ENCODE measurements at regions not wholly inside any gene's neighbourhood (a gene's known extent, or its start where the extent isn't known, plus 50 kb on each side); places are given as distances from the start of the nearest gene placed in this dataset.

GRCh38 chr16:66266436-66267291 lies 99.8 kb upstream of the CDH5 start:
- no peak for TF ChIP-seq CTCF (IDR thresholded peaks at IDR 0.05; ENCODE audit: borderline replicate concordance, insufficient read depth, low read depth, low read length)
- no peak overlapping the region for H3K4me3 ChIP-seq (ENCODE audit: low read depth, low read length)

GRCh38 chr16:66265556-66266141 lies 100.8 kb upstream of the CDH5 start:
- H3K4me3 ChIP-seq (ENCODE audit: low read depth, low read length): no peak overlapping the region
- no peak for TF ChIP-seq CTCF (IDR thresholded peaks at IDR 0.05; ENCODE audit: borderline replicate concordance, insufficient read depth, low read depth, low read length)

- TF ChIP-seq CTCF (IDR thresholded peaks at IDR 0.05; ENCODE audit: borderline replicate concordance, insufficient read depth, low read depth, low read length): no peak
Observed at GRCh38 chr16:66265048-66265415, 101.5 kb upstream of the CDH5 start.

GRCh38 chr16:66264311-66265047 lies 102.0 kb upstream of the CDH5 start:
- no peak for TF ChIP-seq CTCF (IDR thresholded peaks at IDR 0.05; ENCODE audit: borderline replicate concordance, insufficient read depth, low read depth, low read length)
- H3K4me3 ChIP-seq (ENCODE audit: low read depth, low read length): no peak overlapping the region

More at GRCh38 chr16:66265048-66265415, 101.5 kb upstream of the CDH5 start:
- H3K4me3 ChIP-seq (ENCODE audit: low read depth, low read length): no peak overlapping the region

- TF ChIP-seq CTCF (IDR thresholded peaks at IDR 0.05; ENCODE audit: borderline replicate concordance, insufficient read depth, low read depth, low read length): no peak
- no peak overlapping the region for H3K4me3 ChIP-seq (ENCODE audit: low read depth, low read length)
Observed at GRCh38 chr16:66263973-66264310, 102.5 kb upstream of the CDH5 start.

GRCh38 chr16:66263168-66263972 lies 103.1 kb upstream of the CDH5 start:
- TF ChIP-seq CTCF (IDR thresholded peaks at IDR 0.05; ENCODE audit: borderline replicate concordance, insufficient read depth, low read depth, low read length): no peak
- no peak overlapping the region for H3K4me3 ChIP-seq (ENCODE audit: low read depth, low read length)

Data from GM12875 (cell line).